ENCODE measurements at regions not wholly inside any gene's neighbourhood (a gene's known extent, or its start where the extent isn't known, plus 50 kb on each side); places are given as distances from the start of the nearest gene placed in this dataset.
"Not testable (repeated sequence)": the region's sequence is repeated elsewhere in the genome, so short reads cannot be mapped to it uniquely, and the experiment has no call there.

- no peak for DNase-seq (ENCODE audit: low spot score)
These were observed 76.1 kb upstream of the PDSS1 start for GRCh38 chr10:26621243-26621888.

- DNase-seq (ENCODE audit: low spot score), result peak; percentile 10
These were observed 75.4 kb upstream of the PDSS1 start for GRCh38 chr10:26621889-26622711.

GRCh38 chr10:26622891-26623290 is 74.6 kb upstream of the PDSS1 start:
- DNase-seq (ENCODE audit: low spot score), result no peak

- DNase-seq (ENCODE audit: low spot score), result no peak
These were observed 73.5 kb upstream of the PDSS1 start for GRCh38 chr10:26624006-26624405.

- DNase-seq (ENCODE audit: low spot score), result no peak
These were observed 71.4 kb upstream of the PDSS1 start for GRCh38 chr10:26626066-26626465.

- no peak for DNase-seq (ENCODE audit: low spot score)
These were observed 70.2 kb upstream of the PDSS1 start for GRCh38 chr10:26627324-26627723.

- no peak for DNase-seq (ENCODE audit: low spot score)
These were observed 69.1 kb upstream of the PDSS1 start for GRCh38 chr10:26628395-26628794.

- DNase-seq (ENCODE audit: low spot score), result not testable (repeated sequence)
These were observed 65.3 kb upstream of the PDSS1 start for GRCh38 chr10:26632171-26632570.

- DNase-seq (ENCODE audit: low spot score), result not testable (repeated sequence)
These were observed 63.4 kb upstream of the PDSS1 start for GRCh38 chr10:26634111-26634510.

GRCh38 chr10:26637521-26638275 is 59.8 kb upstream of the PDSS1 start:
- no peak for DNase-seq (ENCODE audit: low spot score)

GRCh38 chr10:26640391-26640790 is 57.1 kb upstream of the PDSS1 start:
- DNase-seq (ENCODE audit: low spot score), result no peak

GRCh38 chr10:26642896-26643653 is 54.4 kb upstream of the PDSS1 start:
- no peak for DNase-seq (ENCODE audit: low spot score)

GRCh38 chr10:26647602-26648244 is 49.8 kb upstream of the PDSS1 start:
- no peak for DNase-seq (ENCODE audit: low spot score)
